NCI-H187 (cell line): ENCODE measurements at regions not wholly inside any gene's neighbourhood (a gene's known extent, or its start where the extent isn't known, plus 50 kb on each side); places are given as distances from the start of the nearest gene placed in this dataset.
"Not testable (repeated sequence)": the region's sequence is repeated elsewhere in the genome, so short reads cannot be mapped to it uniquely, and the experiment has no call there.

Experiments used
- DNase-seq, 2 experiments: peaks; one replicate each; lab custom pipeline; 2025; lab: John Stamatoyannopoulos, UW

DNA sequence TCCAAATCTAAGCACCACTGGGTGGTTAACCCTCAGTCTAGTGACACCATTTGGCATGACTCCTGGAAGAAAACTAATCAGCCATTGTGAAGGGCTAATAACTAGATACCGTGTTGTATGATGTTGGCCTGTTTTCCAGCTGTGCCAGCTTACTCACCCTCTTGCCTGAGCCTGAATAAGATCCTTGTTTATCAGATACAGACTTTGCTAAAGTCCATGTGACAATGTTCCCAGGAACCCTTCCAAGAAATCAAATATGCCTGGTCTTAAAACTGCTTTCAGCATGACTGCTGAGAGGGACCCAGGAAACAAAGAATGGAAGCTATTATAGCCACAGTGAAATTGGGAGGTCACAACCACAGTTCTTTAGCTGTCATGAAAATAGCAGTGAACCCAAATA lies 640.8 kb upstream of the INTU start:
- no peak for DNase-seq

DNA sequence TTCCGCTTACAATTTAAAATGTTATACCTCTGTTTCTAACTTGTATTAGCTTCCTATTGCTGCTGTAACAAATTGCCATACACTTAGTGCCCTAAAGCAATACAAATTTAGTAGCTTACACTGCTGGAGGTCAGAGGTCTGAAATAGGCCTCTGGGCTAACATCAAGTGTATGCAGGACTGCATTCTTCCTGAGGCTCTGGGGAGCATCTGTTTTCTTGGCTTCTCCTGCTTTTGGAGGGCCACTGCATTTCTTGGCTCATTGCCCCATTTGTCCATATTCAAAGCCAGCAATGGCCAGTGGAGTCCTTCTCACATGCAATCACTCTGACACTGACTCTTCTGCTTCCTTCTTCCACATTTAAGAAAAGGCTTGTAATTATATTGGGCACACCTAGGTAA lies 639.8 kb upstream of the INTU start:
- no peak for DNase-seq

DNA sequence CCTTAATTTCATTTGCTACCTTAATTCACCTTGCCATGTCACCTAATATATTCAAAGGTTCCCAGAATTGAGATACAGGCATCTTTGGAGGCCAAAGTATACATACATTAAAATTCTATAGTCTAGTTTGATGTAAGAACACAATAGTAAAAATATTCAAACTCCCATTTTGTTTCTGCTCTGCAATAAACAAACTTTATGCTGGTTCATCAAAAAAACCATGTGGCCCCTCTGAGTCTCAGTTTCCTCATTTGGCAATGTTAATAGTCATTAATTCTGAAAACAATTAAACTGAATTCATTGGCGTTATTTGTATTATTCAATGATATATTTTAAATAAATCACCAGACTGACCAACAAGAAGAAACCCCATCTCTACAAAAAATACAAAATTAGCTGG lies 639.4 kb upstream of the INTU start:
- DNase-seq, result no peak

DNA sequence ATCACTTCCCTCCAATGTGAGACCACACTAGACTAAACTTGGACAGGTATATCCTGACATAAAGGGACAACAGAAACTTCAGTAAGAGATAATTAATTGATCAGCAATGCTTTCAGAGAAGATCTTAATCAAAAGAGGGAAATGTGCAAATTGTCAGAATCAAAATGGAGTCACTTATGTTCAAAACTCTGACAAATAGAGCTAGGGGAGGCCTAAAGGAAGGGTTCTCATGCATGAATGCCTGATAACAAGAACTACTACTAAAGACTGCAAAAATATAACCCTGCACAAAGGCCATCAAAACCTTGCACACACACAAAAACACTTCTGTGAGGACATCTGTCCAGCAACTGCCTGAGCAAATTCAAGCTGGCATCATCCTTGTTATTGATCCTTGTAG lies 637.5 kb upstream of the INTU start:
- no peak for DNase-seq

DNA sequence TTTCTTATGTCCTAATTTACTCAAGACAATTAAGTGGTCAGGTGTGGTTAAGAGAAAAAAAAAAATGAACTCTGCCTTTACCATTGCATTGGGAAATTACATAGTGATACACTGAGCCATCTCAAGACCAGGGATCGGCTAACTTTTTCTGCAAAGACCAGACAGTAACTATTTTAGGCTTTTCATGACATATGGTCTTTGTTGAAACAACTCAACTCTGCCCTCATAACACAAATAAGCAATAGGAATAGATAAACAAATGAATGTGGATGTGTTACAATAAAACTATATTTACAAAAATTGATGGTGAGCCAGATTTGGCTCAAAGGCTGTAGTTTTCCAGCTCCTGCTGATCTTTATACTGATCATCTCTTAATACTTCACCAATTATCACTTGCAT lies 632.6 kb upstream of the INTU start:
- no peak for DNase-seq

DNA sequence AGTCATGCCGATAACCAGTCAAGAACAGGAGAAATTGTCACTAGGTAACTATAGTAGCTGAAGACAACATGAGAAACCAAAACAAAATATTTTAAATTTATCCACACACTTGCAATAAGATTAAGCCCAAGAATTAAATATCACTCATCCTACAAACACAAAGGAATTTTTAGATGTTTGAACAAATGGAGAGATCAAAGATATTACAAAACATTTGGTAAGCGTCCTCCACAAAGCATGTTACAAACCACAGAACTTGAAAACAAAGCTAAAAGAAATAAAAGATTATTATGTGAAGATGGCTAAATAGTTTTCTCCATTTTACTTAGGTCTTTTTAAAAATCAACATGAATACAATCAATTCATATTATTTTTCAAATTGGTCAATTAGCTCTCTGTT lies 631.9 kb upstream of the INTU start:
- DNase-seq, result no peak

DNA sequence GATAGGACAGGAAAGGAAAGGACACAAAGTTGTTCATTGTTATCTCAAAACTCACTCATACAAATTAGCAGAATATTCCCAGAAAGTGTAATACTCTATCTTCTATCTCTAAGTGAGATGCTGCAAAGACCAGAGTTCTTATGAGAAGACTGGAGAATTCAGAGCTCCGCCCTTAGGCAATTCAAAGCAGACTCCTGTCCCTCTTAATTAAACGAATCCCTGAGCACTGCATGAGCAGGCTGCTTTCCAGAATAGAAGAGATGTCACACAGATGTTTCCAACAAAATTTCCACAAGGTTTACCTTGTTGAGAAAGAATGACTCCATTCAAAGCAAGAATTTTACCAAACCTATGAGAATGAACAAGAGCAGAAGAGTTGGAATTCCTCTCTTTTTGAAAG lies 630.8 kb upstream of the INTU start:
- DNase-seq, result no peak

DNA sequence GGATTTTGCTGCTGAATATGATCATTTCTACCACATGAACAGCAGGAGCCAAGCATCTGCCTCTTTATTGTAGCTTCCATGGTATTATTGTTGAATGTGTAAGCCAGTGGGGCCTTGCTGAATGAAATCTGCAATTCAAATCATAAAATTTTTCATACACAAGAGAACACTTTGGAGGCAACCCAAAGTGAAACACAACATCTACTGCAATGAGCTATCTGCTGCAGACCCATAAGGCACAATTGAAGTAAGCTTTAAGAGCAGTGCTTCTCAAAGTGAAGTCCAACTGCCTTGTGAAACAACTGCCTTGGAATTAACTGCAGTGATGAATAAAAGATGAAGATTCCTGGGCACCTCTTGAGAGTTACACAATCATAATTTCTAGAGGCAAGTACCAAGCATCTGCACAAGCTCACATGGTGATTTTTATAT lies 626.3 kb upstream of the INTU start:
- DNase-seq, result no peak

DNA sequence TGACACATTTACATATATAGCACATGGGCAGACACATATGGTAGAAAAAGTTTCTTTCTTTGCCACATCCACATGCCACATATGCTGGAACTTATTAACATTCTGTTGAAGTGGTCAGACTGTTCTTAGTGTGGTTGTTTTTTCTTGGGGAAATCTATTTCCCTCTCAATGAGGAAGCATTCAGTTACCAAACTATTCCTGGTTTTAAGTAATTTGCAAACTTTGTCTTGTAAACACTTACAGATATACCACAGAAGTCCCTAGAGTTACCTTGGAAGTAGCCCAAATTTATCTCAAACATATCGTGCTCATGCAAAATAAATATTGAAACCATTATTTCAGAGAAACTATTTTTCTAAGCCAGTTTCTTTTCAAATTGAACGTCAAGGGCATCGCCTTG lies 625.5 kb upstream of the INTU start:
- DNase-seq, result no peak

DNA sequence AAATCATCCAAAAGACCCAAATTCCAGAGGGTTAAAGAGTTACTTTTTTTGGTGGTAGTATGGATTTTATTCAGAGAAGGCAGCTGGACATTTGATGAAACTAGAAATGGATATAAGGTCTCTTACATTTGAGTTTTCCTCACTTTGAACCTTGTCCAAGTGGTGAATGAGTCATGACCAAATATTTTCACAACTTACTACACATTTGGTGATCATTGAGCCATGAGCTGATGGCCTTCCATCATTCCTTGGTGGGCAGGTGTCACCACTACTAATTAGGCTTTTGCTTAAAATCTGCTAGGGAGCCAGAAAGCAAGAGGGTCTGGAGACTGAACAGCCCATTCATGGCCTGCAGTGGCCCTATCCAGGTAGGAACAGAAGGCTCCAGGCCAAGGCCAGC lies 620.2 kb upstream of the INTU start:
- DNase-seq, result no peak

DNA sequence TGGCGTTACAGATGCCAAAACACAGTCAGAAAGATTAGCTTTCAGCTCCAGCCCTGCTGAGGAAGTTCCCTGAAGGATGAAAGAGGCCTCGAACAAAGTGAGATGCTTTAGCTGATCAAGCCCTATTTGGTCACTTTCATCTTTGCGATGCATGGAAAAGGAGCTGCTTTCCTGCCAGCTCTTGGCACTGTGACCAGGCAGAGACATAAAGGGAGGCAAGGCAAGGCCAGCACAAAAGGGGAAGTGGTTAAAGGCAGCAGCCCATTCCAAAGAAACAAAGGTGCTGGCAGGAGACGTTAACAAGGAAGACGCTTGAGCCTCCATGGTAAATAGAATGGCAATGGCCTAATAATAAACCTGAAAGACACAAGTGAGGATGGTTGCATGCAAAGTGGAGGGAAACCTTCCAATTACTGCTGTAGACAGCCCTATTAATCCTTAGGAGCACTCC lies 617.1 kb upstream of the INTU start:
- no peak for DNase-seq

DNA sequence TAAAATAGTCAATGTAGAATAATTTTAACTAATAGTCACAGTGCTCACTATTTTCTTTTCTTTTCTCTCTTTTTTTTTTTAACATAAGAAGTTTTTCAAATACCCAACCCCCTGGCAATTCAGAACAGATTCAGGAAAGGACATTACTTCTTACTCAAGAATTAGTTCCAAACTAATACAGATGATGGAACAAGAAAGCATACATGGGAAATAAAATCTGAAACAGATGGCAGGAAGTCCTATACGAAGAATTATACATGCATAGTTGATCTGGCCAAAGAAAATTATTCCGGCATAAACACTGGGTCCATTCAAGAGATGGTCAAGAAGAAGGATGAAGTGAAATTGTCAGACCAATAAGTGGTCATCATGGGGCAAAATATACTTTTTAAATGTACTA lies 614.4 kb upstream of the INTU start:
- DNase-seq, result no peak

DNA sequence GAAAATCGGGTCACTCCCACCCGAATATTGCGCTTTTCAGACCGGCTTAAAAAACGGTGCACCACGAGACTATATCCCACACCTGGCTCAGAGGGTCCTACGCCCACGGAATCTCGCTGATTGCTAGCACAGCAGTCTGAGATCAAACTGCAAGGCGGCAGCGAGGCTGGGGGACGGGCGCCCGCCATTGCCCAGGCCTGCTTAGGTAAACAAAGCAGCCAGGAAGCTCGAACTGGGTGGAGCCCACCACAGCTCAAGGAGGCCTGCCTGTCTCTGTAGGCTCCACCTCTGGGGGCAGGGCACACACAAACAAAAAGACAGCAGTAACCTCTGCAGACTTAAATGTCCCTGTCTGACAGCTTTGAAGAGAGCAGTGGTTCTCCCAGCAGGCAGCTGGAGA lies 611.9 kb upstream of the INTU start:
- DNase-seq, result not testable (repeated sequence)

DNA sequence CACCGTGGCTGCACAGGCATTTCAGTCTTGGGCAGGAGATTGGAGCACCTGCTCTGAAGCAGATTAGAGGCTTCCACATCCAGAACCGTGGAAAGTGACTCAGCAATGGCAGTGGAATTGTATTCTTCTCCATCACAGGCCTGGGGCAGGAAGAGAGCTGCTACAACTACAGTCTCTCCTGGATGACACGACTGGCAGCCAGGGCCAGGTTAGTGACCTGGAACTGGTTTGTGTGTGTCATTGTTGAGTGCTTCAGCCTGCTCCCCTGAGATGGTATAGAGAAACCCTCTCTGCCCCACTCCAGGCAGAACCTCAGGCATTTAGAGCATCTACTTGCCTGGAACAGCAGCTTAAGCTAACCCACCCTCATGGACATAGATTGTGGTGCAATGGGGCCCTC lies 596.5 kb upstream of the INTU start:
- no peak for DNase-seq

DNA sequence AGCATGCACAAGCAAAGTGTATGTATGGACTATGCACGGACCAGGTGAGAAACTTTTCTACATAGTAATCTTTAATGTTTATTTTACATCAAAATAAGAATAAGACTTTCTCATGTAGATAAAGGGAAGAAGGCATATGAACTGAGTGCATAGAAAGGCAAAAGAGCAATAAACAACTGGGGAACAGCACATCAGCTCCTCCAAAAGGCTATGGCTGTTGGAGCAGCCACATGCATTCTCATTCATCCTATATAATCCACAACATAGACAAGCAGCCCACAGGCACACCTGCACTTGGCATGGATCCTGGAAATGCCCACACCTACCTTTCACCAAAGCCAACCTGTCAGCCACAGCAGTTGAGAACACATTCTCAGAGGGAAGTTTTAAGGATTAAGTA lies 586.9 kb upstream of the INTU start:
- DNase-seq, result no peak

DNA sequence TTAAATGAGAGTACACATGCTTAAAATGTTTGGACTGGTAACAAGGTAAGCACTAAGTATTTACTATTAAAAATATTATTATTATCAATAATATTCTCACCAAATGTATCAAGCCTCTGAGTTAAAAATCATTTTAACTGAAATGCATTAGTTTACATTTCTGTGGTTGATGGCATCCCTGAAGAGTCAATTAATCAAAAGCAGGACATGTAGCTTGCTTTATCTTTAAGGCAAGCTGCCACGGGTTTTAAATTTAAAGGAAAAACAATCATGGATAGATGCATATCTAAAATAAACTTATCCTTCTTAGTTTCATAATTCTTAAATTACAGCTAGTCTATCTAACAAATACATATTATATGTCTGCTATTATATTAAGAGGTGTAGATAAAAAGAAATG lies 584.8 kb upstream of the INTU start:
- no peak for DNase-seq

DNA sequence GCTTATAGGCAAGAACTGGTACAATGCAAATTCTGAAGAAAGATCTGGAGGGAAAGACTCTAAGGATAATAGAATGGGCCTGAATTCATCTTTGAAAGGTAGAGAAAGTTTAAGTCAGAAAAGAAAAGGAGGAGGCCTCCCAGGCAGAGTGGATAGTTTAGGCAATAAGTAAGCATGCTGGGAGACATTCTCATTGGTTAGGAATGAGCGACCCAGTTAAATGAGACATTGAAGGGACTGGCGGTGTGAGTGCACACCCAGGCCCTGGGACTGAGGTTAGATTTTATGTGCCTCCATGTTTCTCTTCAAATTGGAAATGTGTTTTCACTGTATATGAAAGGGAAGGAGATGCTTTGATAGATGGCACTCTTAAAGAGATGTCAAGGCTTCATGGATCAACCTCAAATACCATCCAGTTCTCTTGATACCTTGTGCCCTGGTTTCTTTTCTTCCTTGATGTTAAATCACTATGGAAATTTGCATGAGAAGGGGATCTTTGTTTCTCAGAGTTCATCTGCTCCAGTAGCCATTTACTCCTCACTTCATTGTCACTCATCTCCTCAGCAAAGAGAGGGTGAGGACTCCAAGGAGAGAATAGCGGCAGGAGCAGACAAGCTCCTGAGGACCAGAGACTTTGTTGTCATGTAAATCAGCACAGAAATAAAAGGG lies 584.2 kb upstream of the INTU start:
- no peak for DNase-seq

DNA sequence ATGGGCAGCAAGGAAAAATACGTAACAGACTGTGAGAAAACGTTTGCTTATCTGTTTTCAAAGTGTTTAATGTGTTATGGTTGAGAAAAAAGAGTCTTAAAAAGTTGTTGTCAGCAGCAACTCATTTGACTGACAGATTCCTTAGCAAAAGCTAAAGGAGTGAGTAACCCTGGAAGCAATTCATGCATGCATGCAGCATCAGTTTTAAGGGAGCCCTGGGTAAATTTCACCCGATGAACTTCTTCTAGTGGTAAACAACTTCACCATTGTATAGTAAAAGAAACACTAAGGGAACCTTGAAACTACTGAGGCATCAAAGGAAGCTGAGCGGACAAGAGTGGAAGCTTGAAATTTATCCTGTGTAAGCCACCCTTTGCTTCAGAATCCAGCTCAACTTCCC lies 583.2 kb upstream of the INTU start:
- DNase-seq, result no peak

DNA sequence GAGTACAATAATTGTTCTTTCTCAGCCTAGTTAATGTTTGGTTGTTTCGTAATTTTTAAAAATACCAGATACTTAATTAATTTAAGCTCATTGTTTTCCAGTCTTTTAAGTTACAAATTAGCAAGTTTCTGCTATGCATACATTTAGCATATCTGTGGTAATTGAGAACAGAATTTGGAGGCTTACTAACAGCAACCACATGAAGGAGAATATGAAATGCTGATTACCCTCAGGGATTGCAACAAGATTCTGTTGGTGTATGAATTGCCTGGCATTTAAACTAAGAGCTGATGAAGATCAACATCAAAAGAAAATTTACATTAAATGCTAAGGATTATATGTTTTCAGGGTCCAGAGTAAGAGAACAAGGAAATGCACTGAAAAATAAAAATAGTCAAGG lies 580.0 kb upstream of the INTU start:
- no peak for DNase-seq

DNA sequence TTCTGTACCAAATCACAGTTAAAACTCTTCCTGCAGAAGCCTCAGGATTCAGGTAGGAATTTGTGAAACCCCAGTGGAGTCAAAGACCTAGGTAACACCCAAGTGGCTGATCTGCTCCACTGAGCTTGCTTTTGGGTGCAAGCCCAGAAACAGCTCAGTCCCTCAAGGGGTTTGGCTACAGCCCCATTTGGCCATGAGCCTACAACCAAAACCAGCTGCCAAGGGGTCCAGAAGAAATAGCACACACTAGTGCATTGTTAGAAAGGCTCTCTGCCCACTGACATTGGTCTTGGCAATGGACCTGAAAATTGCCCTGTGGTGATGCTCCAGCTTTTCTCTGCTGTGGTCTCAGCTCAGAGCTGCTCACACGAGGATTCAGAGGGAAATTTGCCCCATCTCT lies 577.4 kb upstream of the INTU start:
- no peak for DNase-seq

DNA sequence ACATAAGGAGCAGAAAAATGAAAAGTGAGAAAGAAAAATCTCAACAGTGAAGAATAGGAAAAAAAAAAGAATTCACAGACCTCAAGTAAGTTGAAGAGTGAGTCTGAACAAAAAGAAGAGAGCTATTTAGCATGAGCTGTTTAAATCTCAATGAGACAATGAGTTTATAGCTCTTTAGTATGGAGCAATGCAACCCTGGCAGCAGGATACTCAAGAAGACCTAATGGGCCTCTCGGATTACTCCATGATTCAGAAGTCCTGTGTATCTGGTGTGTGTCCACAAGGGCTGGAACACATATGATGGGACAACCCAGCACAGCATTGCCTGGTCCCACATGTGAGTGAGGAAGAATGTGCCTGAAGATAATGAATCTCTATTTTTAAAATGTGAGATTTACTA lies 563.1 kb upstream of the INTU start:
- DNase-seq, result no peak

DNA sequence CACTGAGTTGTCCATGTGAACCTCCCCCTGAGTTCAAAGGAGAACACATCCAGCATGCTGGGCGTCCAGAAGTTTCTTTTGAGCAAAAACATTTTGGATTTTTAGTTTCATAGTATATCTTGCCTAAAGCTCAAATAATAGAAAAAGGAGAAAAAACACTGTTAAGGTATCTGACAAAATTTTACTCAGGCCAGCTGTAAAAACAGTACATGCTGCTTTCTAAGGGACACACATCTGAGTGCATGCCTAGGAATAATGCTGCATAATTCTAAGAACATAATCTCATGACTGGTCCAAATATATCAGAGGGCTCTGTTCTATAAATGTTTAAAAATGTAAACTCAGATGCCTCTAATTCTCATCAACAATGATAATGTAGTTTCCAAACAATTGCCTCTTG lies 561.3 kb upstream of the INTU start:
- no peak for DNase-seq

DNA sequence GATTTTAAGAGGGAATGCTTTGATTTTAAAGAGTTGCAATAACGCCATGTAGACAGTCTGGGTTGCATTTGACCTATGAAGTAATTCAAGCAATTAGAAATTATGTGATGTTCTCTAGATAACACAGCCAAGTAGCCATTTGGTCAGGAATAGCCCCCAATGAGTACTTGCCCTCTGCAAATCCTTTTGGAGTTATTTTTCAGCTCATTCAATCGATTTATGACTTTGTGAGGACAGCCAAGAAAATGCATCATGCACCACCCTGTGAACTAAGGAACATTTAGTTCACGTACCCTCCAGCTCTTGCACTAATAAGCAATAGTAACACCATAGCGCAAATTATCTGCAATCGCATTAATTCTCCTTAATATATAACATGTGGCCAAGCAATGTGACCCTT lies 552.6 kb upstream of the INTU start:
- DNase-seq, result no peak

DNA sequence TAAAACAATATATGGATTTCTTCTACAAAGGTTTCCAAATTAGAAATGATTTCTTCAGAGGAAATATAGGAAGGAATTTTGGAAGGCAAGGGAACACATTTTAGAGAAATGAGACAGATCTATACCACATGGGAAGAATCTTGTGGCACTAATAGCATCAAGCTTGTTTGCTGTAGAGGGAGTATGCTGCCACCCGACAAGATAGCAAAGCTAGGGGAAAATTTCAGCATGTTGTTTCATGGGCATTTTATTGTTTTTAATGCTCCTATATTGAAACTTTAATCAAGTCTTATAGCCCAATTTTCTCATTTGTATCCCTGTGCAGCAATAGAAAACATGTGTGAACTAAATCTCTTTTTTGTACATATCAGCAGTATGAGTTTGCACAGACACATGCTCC lies 551.7 kb upstream of the INTU start:
- no peak for DNase-seq

DNA sequence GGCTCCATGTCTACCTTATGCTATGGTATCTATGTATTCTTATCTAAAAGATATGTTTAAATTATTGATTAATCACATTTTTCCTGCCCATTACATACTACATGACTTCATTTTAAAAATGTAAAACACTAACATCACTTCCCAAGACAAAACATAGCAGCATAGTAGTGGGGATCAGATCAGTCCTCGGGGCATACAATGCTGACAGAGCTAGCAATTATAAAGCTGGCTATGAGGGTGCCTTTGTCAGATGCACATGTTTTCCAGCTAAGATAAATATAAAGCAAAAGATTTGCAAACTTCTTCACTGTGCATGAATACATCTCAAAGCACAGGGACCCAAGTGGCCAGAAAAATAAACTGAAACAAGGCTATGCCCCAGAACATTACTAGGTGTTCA lies 549.8 kb upstream of the INTU start:
- no peak for DNase-seq
